WTC11 (cell line): ENCODE measurements at regions not wholly inside any gene's neighbourhood (a gene's known extent, or its start where the extent isn't known, plus 50 kb on each side); places are given as distances from the start of the nearest gene placed in this dataset.

Experiments used
- ATAC-seq: fragments of 200-7000 bp; cut with Tn5 transposase; 2 replicates; pipeline ENCODE4 v1.10.0; 2021; ENCODE audit warnings: mild to moderate bottlenecking, moderate library complexity
- CTCF ChIA-PET: fragments of 300-600 bp; sonication (Branson Sonifier 250); formaldehyde crosslinking; loops from one replicate; lab custom pipeline; 2021; ENCODE audit warnings: antibody characterized with exemption; lab: Charles Lee
- POLR2A ChIA-PET: fragments of 350-600 bp; sonication (Branson Sonifier 250); formaldehyde crosslinking; loops from one replicate; lab custom pipeline; 2021; ENCODE audit warnings: antibody characterized with exemption; lab: Charles Lee
- DNase-seq: peaks from one replicate; pipeline ENCODE4 v3.0.0; 2021; ENCODE audit warnings: low spot score
- H3K27ac Mint-ChIP-seq: 2 replicates; pipeline ENCODE4 v1.8.0; 2021; ENCODE audit warnings: mixed read lengths
- H3K27me3 Mint-ChIP-seq: 2 replicates; pipeline ENCODE4 v1.8.0; 2021; ENCODE audit warnings: low read depth, mild to moderate bottlenecking, moderate library complexity, mixed read lengths
- H3K36me3 Mint-ChIP-seq: 2 replicates; pipeline ENCODE4 v1.8.0; 2021; ENCODE audit warnings: mixed read lengths
- H3K4me1 Mint-ChIP-seq: 2 replicates; pipeline ENCODE4 v1.8.0; 2022; ENCODE audit warnings: mixed read lengths
- H3K4me3 Mint-ChIP-seq: 2 replicates; pipeline ENCODE4 v1.8.0; 2021; ENCODE audit warnings: mild to moderate bottlenecking, moderate library complexity, mixed read lengths
- H3K9me3 Mint-ChIP-seq: 2 replicates; pipeline ENCODE4 v1.8.0; 2021; ENCODE audit warnings: mixed read lengths
- CBFB ChIP-seq: sonication (generic); formaldehyde crosslinking; IDR thresholded peaks from 2 replicates; pipeline ENCODE4 v1.8.1; 2022; ENCODE audit warnings: mild to moderate bottlenecking, low read depth, missing genetic modification reagents
- ETV6 ChIP-seq: sonication (generic); formaldehyde crosslinking; IDR thresholded peaks from 2 replicates; pipeline ENCODE4 v1.8.1; 2022; ENCODE audit warnings: mild to moderate bottlenecking, missing genetic modification reagents
- FOXJ3 ChIP-seq: sonication (generic); formaldehyde crosslinking; IDR thresholded peaks from 2 replicates; pipeline ENCODE4 v1.9.0; 2021; ENCODE audit warnings: missing genetic modification reagents, mild to moderate bottlenecking, borderline replicate concordance
- FOXK1 ChIP-seq: sonication (generic); formaldehyde crosslinking; IDR thresholded peaks from 2 replicates; pipeline ENCODE4 v1.8.0; 2022; ENCODE audit warnings: mild to moderate bottlenecking, moderate library complexity, missing genetic modification reagents
- GRHL2 ChIP-seq: fragments of 250-450 bp; sonication (Bioruptor Pico); IDR thresholded peaks from 2 replicates; pipeline ENCODE4 v1.8.0; 2022; ENCODE audit warnings: mild to moderate bottlenecking, moderate library complexity; ENCODE audit not compliant: insufficient replicate concordance, severe bottlenecking
- IRF2 ChIP-seq: sonication (generic); formaldehyde crosslinking; IDR thresholded peaks from 2 replicates; pipeline ENCODE4 v1.8.0; 2022; ENCODE audit warnings: low read depth, missing genetic modification reagents, borderline replicate concordance
- MYBL2 ChIP-seq: sonication (generic); formaldehyde crosslinking; IDR thresholded peaks from 2 replicates; pipeline ENCODE4 v1.8.1; 2023; ENCODE audit warnings: mild to moderate bottlenecking, moderate library complexity, missing genetic modification reagents
- NFATC4 ChIP-seq: fragments of 250-450 bp; sonication (Bioruptor Pico); IDR thresholded peaks from 2 replicates; pipeline ENCODE4 v1.9.0; 2021; ENCODE audit warnings: mild to moderate bottlenecking
- NFE2L1 ChIP-seq: sonication (generic); formaldehyde crosslinking; IDR thresholded peaks from 2 replicates; pipeline ENCODE4 v1.8.1; 2023; ENCODE audit warnings: missing genetic modification reagents
- SOX15 ChIP-seq: fragments of 250-450 bp; sonication (Bioruptor Pico); IDR thresholded peaks from 2 replicates; pipeline ENCODE4 v1.9.0; 2021; ENCODE audit warnings: mild to moderate bottlenecking
- TEAD1 ChIP-seq: sonication (generic); formaldehyde crosslinking; IDR thresholded peaks from 2 replicates; pipeline ENCODE4 v1.8.0; 2022; ENCODE audit warnings: mild to moderate bottlenecking, missing genetic modification reagents
- ZBTB21 ChIP-seq: sonication (generic); formaldehyde crosslinking; IDR thresholded peaks from 2 replicates; pipeline ENCODE4 v1.8.1; 2023; ENCODE audit warnings: mild to moderate bottlenecking, missing genetic modification reagents, borderline replicate concordance
- ZNF219 ChIP-seq: sonication (generic); formaldehyde crosslinking; IDR thresholded peaks from 2 replicates; pipeline ENCODE4 v1.8.0; 2023; ENCODE audit warnings: missing genetic modification reagents, mild to moderate bottlenecking, borderline replicate concordance
- ZNF416 ChIP-seq: fragments of 250-450 bp; sonication (Bioruptor Pico); IDR thresholded peaks from 2 replicates; pipeline ENCODE4 v1.9.0; 2021; ENCODE audit warnings: mild to moderate bottlenecking, inconsistent platforms
- TF ChIP-seq, protein P1 (sequence below): sonication (generic); formaldehyde crosslinking; IDR thresholded peaks from 2 replicates; pipeline ENCODE4 v1.8.0; 2023; ENCODE audit warnings: missing genetic modification reagents
- TF ChIP-seq, protein P2 (sequence below): fragments of 250-450 bp; sonication (Bioruptor Pico); conservative IDR thresholded peaks from 2 replicates; pipeline ENCODE4 v1.9.0; 2021; ENCODE audit warnings: mild to moderate bottlenecking
- TF ChIP-seq, protein P3 (sequence below): sonication (generic); formaldehyde crosslinking; IDR thresholded peaks from 2 replicates; pipeline ENCODE4 v1.8.0; 2022; ENCODE audit warnings: mild to moderate bottlenecking, missing genetic modification reagents
- TF ChIP-seq, protein P4 (sequence below): sonication (generic); formaldehyde crosslinking; IDR thresholded peaks from 2 replicates; pipeline ENCODE4 v1.8.1; 2022; ENCODE audit warnings: low read depth, missing genetic modification reagents, borderline replicate concordance
- TF ChIP-seq, protein P5 (sequence below): sonication (generic); formaldehyde crosslinking; IDR thresholded peaks from 2 replicates; pipeline ENCODE4 v1.8.1; 2023; ENCODE audit warnings: mild to moderate bottlenecking, missing genetic modification reagents, moderate library complexity
- TF ChIP-seq, protein P6 (sequence below): sonication (generic); formaldehyde crosslinking; IDR thresholded peaks from 2 replicates; pipeline ENCODE4 v1.8.1; 2022; ENCODE audit warnings: missing genetic modification reagents, borderline replicate concordance
- TF ChIP-seq, protein P7 (sequence below): sonication (generic); formaldehyde crosslinking; IDR thresholded peaks from 2 replicates; pipeline ENCODE4 v1.8.0; 2022; ENCODE audit warnings: missing genetic modification reagents
- TF ChIP-seq, protein P8 (sequence below): sonication (generic); formaldehyde crosslinking; IDR thresholded peaks from 2 replicates; pipeline ENCODE4 v1.8.0; 2022; ENCODE audit warnings: mild to moderate bottlenecking, missing genetic modification reagents

DNA sequence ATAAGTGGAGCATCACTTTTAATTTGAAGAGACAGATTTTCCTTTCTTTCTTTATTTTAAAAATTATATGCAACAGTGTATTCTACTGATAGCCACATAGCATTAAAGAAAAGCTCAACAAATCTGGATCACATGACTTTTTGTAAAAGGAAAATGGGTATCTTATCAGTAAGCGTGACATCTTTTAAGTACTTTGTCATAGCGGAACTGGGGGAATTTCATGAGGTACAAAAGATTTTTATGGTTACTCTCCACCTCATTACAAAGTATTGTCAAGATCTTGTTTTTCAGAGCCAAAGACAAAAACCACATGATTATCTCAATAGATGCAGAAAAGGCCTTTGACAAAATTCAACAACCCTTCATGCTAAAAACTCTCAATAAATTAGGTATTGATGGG, 219.6 kb upstream of the ZPLD1 start (continued):
- TF ChIP-seq, protein P1, sequence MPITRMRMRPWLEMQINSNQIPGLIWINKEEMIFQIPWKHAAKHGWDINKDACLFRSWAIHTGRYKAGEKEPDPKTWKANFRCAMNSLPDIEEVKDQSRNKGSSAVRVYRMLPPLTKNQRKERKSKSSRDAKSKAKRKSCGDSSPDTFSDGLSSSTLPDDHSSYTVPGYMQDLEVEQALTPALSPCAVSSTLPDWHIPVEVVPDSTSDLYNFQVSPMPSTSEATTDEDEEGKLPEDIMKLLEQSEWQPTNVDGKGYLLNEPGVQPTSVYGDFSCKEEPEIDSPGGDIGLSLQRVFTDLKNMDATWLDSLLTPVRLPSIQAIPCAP (CRISPR knock-in tag), result no peak
- no peak for TF ChIP-seq SOX15 (CRISPR knock-in tag)
- TF ChIP-seq ZNF416 (CRISPR knock-in tag), result no peak
- TF ChIP-seq, protein P2, sequence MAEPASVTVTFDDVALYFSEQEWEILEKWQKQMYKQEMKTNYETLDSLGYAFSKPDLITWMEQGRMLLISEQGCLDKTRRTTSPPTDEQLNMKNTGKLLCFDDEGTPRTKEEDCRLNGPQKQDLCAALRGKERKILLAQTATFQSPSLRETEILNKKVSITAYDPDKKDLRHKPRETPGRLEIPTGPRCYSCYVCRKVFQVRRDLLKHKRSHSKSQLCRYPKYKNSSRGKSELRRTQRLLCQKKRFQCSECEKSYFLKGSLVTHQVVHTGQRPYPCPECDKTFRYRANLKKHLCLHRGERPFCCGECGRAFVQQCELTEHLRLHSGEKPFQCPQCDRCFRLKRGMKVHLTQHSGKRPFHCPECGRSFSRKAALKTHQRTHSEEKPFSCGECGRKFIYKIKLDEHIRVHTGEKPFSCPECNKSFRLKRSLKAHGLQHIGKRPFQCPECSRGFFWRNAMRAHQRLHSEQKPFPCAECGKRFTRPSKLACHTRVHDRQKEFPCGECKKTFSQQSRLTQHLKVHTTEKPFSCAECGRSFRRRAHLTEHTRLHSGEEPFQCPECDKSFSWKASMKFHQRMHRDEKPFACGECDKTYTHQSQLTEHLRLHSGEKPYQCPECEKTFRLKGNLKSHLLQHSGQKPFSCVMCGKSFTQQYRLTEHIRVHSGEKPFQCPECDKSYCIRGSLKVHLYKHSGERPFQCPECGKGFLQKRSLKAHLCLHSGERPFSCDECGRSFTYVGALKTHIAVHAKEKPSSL, result no peak
- TF ChIP-seq NFATC4 (CRISPR knock-in tag), result no peak
- no peak for TF ChIP-seq MYBL2 (CRISPR knock-in tag)
- no peak for TF ChIP-seq ZBTB21 (CRISPR knock-in tag)
- no peak for TF ChIP-seq TEAD1 (CRISPR knock-in tag)
- TF ChIP-seq, all 79 proteins: peak for 0

DNA sequence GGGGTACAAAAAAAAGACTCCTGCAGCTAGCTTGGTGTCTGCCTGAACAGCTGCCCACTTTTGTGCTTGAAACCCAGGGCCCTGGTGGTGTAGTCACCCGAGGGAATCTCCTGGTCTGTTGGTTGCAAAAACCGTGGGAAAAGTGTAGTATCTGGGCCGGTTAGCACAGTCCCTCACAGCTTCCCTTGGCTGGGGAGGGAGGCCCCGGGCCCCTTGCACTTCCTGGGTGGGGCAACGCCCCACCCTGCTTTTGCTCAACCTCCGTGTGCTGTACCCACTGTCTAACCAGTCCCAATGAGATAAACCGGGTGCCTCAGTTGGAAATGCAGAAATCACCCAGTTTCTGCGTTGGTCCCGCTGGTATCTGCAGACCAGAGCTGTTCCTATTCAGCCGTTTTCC, 211.7 kb upstream of the ZPLD1 start:
- Mint-ChIP-seq H3K36me3 (no peaks in the 10 kb centered on the region), H3K4me3 (no peak overlapping the region), H3K4me1 (peaks cover 4% of the 10 kb centered on the region; the same call in 1 of the 2 replicates), H3K9me3 (peaks cover 12% of the 10 kb centered on the region; the same call in 1 of the 2 replicates), H3K27ac (no peak overlapping the region), H3K27me3 (no peaks in the 10 kb centered on the region)
- CTCF ChIA-PET, result interaction anchor here (1.1 kb wide), 1 partner anchor 110 kb away, joined by 3 read pairs; no protein-coding TSS in a partner anchor
- POLR2A ChIA-PET, result no interaction called here
- DNase-seq (no peak), ATAC-seq (no peak)
- TF ChIP-seq, protein P3, sequence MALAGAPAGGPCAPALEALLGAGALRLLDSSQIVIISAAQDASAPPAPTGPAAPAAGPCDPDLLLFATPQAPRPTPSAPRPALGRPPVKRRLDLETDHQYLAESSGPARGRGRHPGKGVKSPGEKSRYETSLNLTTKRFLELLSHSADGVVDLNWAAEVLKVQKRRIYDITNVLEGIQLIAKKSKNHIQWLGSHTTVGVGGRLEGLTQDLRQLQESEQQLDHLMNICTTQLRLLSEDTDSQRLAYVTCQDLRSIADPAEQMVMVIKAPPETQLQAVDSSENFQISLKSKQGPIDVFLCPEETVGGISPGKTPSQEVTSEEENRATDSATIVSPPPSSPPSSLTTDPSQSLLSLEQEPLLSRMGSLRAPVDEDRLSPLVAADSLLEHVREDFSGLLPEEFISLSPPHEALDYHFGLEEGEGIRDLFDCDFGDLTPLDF (CRISPR knock-in tag), result no peak
- TF ChIP-seq, protein P4, sequence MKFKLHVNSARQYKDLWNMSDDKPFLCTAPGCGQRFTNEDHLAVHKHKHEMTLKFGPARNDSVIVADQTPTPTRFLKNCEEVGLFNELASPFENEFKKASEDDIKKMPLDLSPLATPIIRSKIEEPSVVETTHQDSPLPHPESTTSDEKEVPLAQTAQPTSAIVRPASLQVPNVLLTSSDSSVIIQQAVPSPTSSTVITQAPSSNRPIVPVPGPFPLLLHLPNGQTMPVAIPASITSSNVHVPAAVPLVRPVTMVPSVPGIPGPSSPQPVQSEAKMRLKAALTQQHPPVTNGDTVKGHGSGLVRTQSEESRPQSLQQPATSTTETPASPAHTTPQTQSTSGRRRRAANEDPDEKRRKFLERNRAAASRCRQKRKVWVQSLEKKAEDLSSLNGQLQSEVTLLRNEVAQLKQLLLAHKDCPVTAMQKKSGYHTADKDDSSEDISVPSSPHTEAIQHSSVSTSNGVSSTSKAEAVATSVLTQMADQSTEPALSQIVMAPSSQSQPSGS (CRISPR knock-in tag), result no peak
- TF ChIP-seq, protein P5, sequence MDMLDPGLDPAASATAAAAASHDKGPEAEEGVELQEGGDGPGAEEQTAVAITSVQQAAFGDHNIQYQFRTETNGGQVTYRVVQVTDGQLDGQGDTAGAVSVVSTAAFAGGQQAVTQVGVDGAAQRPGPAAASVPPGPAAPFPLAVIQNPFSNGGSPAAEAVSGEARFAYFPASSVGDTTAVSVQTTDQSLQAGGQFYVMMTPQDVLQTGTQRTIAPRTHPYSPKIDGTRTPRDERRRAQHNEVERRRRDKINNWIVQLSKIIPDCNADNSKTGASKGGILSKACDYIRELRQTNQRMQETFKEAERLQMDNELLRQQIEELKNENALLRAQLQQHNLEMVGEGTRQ (CRISPR knock-in tag), result no peak
- no peak for TF ChIP-seq ETV6 (CRISPR knock-in tag)
- TF ChIP-seq, protein P6, sequence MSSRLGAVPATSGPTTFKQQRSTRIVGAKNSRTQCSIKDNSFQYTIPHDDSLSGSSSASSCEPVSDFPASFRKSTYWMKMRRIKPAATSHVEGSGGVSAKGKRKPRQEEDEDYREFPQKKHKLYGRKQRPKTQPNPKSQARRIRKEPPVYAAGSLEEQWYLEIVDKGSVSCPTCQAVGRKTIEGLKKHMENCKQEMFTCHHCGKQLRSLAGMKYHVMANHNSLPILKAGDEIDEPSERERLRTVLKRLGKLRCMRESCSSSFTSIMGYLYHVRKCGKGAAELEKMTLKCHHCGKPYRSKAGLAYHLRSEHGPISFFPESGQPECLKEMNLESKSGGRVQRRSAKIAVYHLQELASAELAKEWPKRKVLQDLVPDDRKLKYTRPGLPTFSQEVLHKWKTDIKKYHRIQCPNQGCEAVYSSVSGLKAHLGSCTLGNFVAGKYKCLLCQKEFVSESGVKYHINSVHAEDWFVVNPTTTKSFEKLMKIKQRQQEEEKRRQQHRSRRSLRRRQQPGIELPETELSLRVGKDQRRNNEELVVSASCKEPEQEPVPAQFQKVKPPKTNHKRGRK (CRISPR knock-in tag), result no peak
- TF ChIP-seq, protein P7, sequence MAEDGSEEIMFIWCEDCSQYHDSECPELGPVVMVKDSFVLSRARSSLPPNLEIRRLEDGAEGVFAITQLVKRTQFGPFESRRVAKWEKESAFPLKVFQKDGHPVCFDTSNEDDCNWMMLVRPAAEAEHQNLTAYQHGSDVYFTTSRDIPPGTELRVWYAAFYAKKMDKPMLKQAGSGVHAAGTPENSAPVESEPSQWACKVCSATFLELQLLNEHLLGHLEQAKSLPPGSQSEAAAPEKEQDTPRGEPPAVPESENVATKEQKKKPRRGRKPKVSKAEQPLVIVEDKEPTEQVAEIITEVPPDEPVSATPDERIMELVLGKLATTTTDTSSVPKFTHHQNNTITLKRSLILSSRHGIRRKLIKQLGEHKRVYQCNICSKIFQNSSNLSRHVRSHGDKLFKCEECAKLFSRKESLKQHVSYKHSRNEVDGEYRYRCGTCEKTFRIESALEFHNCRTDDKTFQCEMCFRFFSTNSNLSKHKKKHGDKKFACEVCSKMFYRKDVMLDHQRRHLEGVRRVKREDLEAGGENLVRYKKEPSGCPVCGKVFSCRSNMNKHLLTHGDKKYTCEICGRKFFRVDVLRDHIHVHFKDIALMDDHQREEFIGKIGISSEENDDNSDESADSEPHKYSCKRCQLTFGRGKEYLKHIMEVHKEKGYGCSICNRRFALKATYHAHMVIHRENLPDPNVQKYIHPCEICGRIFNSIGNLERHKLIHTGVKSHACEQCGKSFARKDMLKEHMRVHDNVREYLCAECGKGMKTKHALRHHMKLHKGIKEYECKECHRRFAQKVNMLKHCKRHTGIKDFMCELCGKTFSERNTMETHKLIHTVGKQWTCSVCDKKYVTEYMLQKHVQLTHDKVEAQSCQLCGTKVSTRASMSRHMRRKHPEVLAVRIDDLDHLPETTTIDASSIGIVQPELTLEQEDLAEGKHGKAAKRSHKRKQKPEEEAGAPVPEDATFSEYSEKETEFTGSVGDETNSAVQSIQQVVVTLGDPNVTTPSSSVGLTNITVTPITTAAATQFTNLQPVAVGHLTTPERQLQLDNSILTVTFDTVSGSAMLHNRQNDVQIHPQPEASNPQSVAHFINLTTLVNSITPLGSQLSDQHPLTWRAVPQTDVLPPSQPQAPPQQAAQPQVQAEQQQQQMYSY, result no peak
- TF ChIP-seq GRHL2 (CRISPR knock-in tag), result no peak
- TF ChIP-seq, protein P8, sequence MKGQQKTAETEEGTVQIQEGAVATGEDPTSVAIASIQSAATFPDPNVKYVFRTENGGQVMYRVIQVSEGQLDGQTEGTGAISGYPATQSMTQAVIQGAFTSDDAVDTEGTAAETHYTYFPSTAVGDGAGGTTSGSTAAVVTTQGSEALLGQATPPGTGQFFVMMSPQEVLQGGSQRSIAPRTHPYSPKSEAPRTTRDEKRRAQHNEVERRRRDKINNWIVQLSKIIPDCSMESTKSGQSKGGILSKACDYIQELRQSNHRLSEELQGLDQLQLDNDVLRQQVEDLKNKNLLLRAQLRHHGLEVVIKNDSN (CRISPR knock-in tag), result no peak
- no peak for TF ChIP-seq IRF2 (CRISPR knock-in tag)
- no peak for TF ChIP-seq CBFB
- TF ChIP-seq FOXK1 (CRISPR knock-in tag), result no peak
- no peak for TF ChIP-seq ZNF219
- no peak for TF ChIP-seq FOXJ3 (CRISPR knock-in tag)
- TF ChIP-seq NFE2L1 (CRISPR knock-in tag), result no peak
